GM23338 (cell line): ENCODE measurements at regions not wholly inside any gene's neighbourhood (a gene's known extent, or its start where the extent isn't known, plus 50 kb on each side); places are given as distances from the start of the nearest gene placed in this dataset.
"Not testable (repeated sequence)": the region's sequence is repeated elsewhere in the genome, so short reads cannot be mapped to it uniquely, and the experiment has no call there.

Source experiments
- POLR2AphosphoS5 ChIP-seq: IDR thresholded peaks from 2 replicates; pipeline ENCODE4 v1.6.1; 2016; ENCODE audit warnings: antibody characterized with exemption, low read depth
- TF ChIP-seq, protein P1 (sequence below), 2 experiments: fragments of 200-600 bp in 1 of 2; sonication (generic) in 1 of 2; conservative IDR thresholded peaks; 2 replicates each; pipeline versions ENCODE4 v1.5.1 to v1.6.1; 2016 to 2017; ENCODE audit warnings: antibody characterized with exemption in 2 of 2, low read depth in 2 of 2, mild to moderate bottlenecking in 2 of 2, moderate library complexity in 1 of 2

DNA sequence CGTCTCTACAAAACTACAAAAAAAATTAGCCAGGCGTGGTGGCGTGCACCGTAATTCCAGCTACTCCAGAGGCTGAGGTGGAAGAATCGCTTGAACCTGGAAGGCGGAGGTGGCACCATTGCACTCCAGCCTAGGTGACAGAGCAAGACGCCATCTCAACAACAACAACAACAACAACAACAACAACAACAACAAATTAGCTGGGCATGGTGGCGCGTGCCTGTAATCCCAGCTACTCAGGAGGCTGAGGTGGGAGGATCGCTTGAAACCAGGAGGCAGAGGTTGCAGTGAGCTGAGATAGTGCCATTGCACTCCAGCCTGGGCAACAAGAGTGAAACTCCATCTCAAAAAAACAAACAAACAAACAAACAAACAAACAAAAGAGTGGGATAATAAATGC is 219.9 kb upstream of the SGK1 start:
- TF ChIP-seq, protein P1, sequence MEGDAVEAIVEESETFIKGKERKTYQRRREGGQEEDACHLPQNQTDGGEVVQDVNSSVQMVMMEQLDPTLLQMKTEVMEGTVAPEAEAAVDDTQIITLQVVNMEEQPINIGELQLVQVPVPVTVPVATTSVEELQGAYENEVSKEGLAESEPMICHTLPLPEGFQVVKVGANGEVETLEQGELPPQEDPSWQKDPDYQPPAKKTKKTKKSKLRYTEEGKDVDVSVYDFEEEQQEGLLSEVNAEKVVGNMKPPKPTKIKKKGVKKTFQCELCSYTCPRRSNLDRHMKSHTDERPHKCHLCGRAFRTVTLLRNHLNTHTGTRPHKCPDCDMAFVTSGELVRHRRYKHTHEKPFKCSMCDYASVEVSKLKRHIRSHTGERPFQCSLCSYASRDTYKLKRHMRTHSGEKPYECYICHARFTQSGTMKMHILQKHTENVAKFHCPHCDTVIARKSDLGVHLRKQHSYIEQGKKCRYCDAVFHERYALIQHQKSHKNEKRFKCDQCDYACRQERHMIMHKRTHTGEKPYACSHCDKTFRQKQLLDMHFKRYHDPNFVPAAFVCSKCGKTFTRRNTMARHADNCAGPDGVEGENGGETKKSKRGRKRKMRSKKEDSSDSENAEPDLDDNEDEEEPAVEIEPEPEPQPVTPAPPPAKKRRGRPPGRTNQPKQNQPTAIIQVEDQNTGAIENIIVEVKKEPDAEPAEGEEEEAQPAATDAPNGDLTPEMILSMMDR (conservative IDR thresholded peaks at IDR 0.05; ENCODE audit: low read depth in 2 of 2), result not testable (repeated sequence)
- TF ChIP-seq POLR2AphosphoS5, result not testable (repeated sequence)
